Body of pancreas (tissue), 4 donors: ENCODE measurements at regions not wholly inside any gene's neighbourhood (a gene's known extent, or its start where the extent isn't known, plus 50 kb on each side); places are given as distances from the start of the nearest gene placed in this dataset.

Experiments
- ATAC-seq: fragments of 150-250 bp; one replicate; pipeline ENCODE4 v1.9.1; 2016
- DNase-seq, 4 donors: peaks; one replicate each; pipeline ENCODE4 v3.0.0-alpha.2; 2019
- H3K27ac ChIP-seq, 4 donors: fragments of 200-600 bp; sonication (generic); 1 replicate in 3 of 4; 2 replicates in 1 of 4; pipeline versions ENCODE4 v1.5.1 to v1.6.1; 2016 to 2019; ENCODE audit warnings: mild to moderate bottlenecking in 1 of 4, mixed read lengths in 1 of 4, moderate library complexity in 1 of 4
- H3K27me3 ChIP-seq, 2 donors: fragments of 200-600 bp; sonication (generic); one replicate each; pipeline ENCODE4 v1.6.0; 2016; ENCODE audit warnings: mild to moderate bottlenecking in 1 of 2
- H3K36me3 ChIP-seq, 2 donors: fragments of 200-600 bp; sonication (generic); replicated peaks in 1 of 2; 2 replicates each; pipeline ENCODE4 v1.5.1; 2016; ENCODE audit warnings: low read depth in 2 of 2; ENCODE audit not compliant: insufficient read depth in 1 of 2
- H3K4me1 ChIP-seq: fragments of 200-600 bp; sonication (generic); one replicate; pipeline ENCODE4 v1.6.0; 2016
- H3K4me3 ChIP-seq, 2 donors: fragments of 200-600 bp; sonication (generic); 1 replicate in 1 of 2; 2 replicates in 1 of 2; pipeline ENCODE4 v1.5.1; 2016 to 2019
- H3K9me3 ChIP-seq, 3 donors: fragments of 200-600 bp; sonication (generic); 1 replicate in 2 of 3; 2 replicates in 1 of 3; pipeline ENCODE4 v1.5.1; 2016
- POLR2A ChIP-seq, 3 donors: fragments of 450-650 bp; IDR thresholded peaks; one replicate each; pipeline ENCODE4 v1.6.1; 2016; ENCODE audit warnings: antibody characterized with exemption in 3 of 3, mild to moderate bottlenecking in 2 of 3
- WGBS, 2 donors: methylation state at CpG; one replicate each; pipeline ENCODE4 v1.1.5; 2017; 5-methylcytosine and 5-hydroxymethylcytosine counted together
- intact Hi-C: fragments of 100-400 bp; cut with DNase I; formaldehyde crosslinking; loops from one replicate; pipeline ENCODE4 v1.15.1; 2023
- TF ChIP-seq, protein P1 (sequence below), 7 experiments: fragments of 450-650 bp in 4 of 7; fragments of 200-600 bp in 3 of 7; sonication (generic) in 3 of 7; IDR thresholded peaks; one replicate each; pipeline ENCODE4 v1.5.1; 2016 to 2019; ENCODE audit warnings: antibody characterized with exemption in 7 of 7

DNA sequence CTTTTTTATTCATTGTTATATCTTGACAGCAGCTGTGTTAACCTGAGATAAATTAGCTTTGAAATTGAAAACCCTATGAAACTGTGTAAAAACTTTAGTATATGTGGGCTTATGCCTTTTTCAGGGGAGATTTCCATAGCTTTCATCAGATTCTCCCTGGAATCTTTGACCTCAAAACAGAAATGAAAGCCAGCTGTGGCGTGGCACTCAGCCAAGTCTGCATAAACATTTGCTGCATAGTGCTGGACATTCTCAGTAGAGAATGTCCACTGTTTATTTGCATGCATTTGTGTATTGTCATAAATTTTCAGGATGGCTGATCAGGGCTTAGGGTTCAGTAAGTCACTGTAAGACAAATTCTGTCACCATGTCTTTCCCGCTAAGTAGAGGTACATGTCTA, 115.3 kb upstream of the NAP1L1 start:
- no peak for TF ChIP-seq POLR2A (IDR thresholded peaks at IDR 0.05)
- TF ChIP-seq, protein P1, sequence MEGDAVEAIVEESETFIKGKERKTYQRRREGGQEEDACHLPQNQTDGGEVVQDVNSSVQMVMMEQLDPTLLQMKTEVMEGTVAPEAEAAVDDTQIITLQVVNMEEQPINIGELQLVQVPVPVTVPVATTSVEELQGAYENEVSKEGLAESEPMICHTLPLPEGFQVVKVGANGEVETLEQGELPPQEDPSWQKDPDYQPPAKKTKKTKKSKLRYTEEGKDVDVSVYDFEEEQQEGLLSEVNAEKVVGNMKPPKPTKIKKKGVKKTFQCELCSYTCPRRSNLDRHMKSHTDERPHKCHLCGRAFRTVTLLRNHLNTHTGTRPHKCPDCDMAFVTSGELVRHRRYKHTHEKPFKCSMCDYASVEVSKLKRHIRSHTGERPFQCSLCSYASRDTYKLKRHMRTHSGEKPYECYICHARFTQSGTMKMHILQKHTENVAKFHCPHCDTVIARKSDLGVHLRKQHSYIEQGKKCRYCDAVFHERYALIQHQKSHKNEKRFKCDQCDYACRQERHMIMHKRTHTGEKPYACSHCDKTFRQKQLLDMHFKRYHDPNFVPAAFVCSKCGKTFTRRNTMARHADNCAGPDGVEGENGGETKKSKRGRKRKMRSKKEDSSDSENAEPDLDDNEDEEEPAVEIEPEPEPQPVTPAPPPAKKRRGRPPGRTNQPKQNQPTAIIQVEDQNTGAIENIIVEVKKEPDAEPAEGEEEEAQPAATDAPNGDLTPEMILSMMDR (IDR thresholded peaks at IDR 0.05): no peak

GRCh38 chr12:76198839-76199238, 114.4 kb upstream of the NAP1L1 start:
- Histone ChIP-seq H3K27me3 (no peaks in the 10 kb centered on the region), H3K4me1 (no peaks in the 10 kb centered on the region), H3K4me3 (no peak overlapping the region), H3K9me3 (no peaks in the 10 kb centered on the region), H3K27ac (no peak overlapping the region), H3K36me3 (no peaks in the 10 kb centered on the region)
- intact Hi-C loops: no loop called here
- TF ChIP-seq, protein P1 (IDR thresholded peaks at IDR 0.05): no peak
- TF ChIP-seq POLR2A (IDR thresholded peaks at IDR 0.05): no peak
- WGBS, 2 donors: 65 to 72% methylated on average over 1 of the region's 1 CpG
- DNase-seq (no peak), ATAC-seq (no peak)

More for the DNA sequence above, 115.3 kb upstream of the NAP1L1 start:
- Histone ChIP-seq H3K27me3 (no peaks in the 10 kb centered on the region), H3K4me3 (no peak overlapping the region), H3K27ac (no peak overlapping the region), H3K4me1 (no peaks in the 10 kb centered on the region), H3K36me3 (no peaks in the 10 kb centered on the region), H3K9me3 (no peaks in the 10 kb centered on the region)
- intact Hi-C loops: no loop called here
- no peak for ATAC-seq
- peak in 1 of 4 donors; percentile 6 for DNase-seq
- 58 to 76% methylated on average over 2 of the region's 2 CpGs for WGBS, 2 donors

DNA sequence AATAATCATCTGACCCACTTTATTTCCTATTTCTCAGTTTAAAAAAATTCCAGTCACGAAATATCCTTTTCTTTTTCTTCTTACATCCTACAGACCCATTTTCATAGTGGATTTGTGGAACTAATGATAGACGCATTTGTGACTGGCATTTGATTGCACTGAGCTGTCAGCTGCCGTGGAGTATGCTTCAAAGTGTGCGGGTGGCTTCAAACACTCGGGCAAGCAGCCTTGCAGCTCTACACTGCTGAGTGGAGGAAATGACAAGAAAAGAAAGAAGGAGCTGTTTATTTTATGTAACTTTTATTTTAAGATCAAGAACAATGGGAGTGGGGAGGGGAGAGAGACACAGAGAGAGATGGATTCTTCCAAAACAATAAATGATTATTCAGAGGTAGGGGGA, 112.8 kb upstream of the NAP1L1 start:
- ATAC-seq (no peak), DNase-seq (no peak)
- Histone ChIP-seq H3K4me3 (no peak overlapping the region), H3K4me1 (no peaks in the 10 kb centered on the region), H3K9me3 (no peaks in the 10 kb centered on the region), H3K36me3 (no peaks in the 10 kb centered on the region), H3K27ac (no peak overlapping the region), H3K27me3 (no peaks in the 10 kb centered on the region)
- intact Hi-C loops: no loop called here
- TF ChIP-seq, protein P1 (IDR thresholded peaks at IDR 0.05): no peak
- TF ChIP-seq POLR2A (IDR thresholded peaks at IDR 0.05): no peak
- WGBS, 2 donors: 55 to 62% methylated on average over 5 of the region's 5 CpGs

DNA sequence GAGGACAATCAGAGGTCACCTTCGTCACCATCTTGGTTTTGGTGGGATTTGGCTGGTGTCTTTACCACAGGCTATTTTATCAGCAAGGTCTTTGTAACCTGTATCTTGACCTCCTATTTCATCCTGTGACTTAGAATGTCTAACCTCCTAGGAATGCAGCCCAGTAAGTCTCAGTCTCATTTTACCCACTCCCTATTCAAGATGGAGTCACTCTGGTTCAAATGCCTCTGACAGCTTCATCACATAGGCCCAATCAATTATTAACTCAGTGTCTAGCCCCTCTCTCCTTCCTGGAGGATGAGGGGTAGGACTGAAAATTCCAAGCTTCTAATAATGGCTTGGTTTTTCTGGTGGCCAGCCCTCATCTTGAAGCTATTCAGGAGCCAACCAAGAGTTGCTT, 111.4 kb upstream of the NAP1L1 start:
- Histone ChIP-seq H3K9me3 (no peaks in the 10 kb centered on the region), H3K36me3 (no peaks in the 10 kb centered on the region), H3K4me1 (no peaks in the 10 kb centered on the region), H3K27me3 (no peaks in the 10 kb centered on the region), H3K27ac (no peak overlapping the region), H3K4me3 (no peak overlapping the region)
- TF ChIP-seq, protein P1 (IDR thresholded peaks at IDR 0.05): no peak
- TF ChIP-seq POLR2A (IDR thresholded peaks at IDR 0.05): no peak
- no peak for ATAC-seq
- no peak for DNase-seq
- intact Hi-C loops: no loop called here
- 9 to 29% methylated on average over 1 of the region's 1 CpG for WGBS, 2 donors

DNA sequence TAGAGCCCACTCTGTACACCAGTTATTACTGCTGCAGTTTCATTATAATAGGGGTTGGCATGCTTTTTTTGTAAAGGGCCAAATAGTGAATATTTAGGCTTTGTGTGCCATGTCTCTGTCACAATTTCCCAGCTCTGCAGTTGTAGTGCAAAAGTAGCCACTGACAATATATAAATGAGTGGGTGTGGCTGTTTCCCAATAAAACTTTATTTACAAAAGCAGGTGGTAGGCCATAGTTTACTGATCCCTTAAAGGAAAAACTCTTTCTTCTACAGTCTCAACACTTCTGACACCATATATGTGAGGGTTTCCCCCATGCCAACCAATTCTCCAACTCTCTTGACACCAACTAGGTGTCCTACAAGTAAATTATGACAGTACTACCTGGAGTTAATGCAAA, 110.2 kb upstream of the NAP1L1 start:
- TF ChIP-seq, protein P1 (IDR thresholded peaks at IDR 0.05): no peak
- TF ChIP-seq POLR2A (IDR thresholded peaks at IDR 0.05): no peak
- Histone ChIP-seq H3K27ac (no peak overlapping the region), H3K4me3 (no peak overlapping the region), H3K27me3 (no peaks in the 10 kb centered on the region), H3K4me1 (no peaks in the 10 kb centered on the region), H3K36me3 (no peaks in the 10 kb centered on the region), H3K9me3 (no peaks in the 10 kb centered on the region)
- intact Hi-C loops: no loop called here
- no peak for ATAC-seq
- DNase-seq: no peak
